ENCODE measurements at regions not wholly inside any gene's neighbourhood (a gene's known extent, or its start where the extent isn't known, plus 50 kb on each side); places are given as distances from the start of the nearest gene placed in this dataset.

- Histone ChIP-seq H3K9me3 (ENCODE audit: low read depth, low read length, poor library complexity, severe bottlenecking) (no peaks in the 10 kb centered on the region), H3K27me3 (replicated peaks; ENCODE audit: insufficient read depth, low read depth, low read length, poor library complexity) (no peaks in the 10 kb centered on the region), H3K4me1 (ENCODE audit: insufficient read depth, low read length, poor library complexity, severe bottlenecking) (peaks cover 86% of the 10 kb centered on the region), H3K27ac (ENCODE audit: low read depth, low read length, poor library complexity, severe bottlenecking) (peak overlapping the region; percentile 94), H3K36me3 (ENCODE audit: insufficient read depth, low read length, poor library complexity, severe bottlenecking) (peaks cover 23% of the 10 kb centered on the region), H3K4me3 (ENCODE audit: low read depth, low read length, poor library complexity, severe bottlenecking) (no peak overlapping the region)
- BruUV-seq (replicated peaks) = no TSS peak
- CTCF ChIA-PET = no interaction called here
- TF ChIP-seq EZH2 (IDR thresholded peaks at IDR 0.05; ENCODE audit: borderline replicate concordance, low read depth, low read length, poor library complexity, severe bottlenecking) = no peak
- TF ChIP-seq CTCF (conservative IDR thresholded peaks at IDR 0.05; ENCODE audit: low read depth, low read length) = no peak
- intact Hi-C loops (cut with micrococcal nuclease; ENCODE audit: unreplicated experiment) = loop anchor here (5.0 to 10.0 kb wide), 3 partner anchors 115 to 575 kb away; no protein-coding TSS in a partner anchor
- no peak for DNase-seq (ENCODE audit: low spot score)
- POLR2A ChIA-PET (ENCODE audit: low non-redundant PET) = no interaction called here
Observed at GRCh38 chr1:198889749-198890148, 250.9 kb downstream of the PTPRC start.

GRCh38 chr1:198890214-198890930 is 251.5 kb downstream of the PTPRC start:
- peak overlapping the region; percentile 94 for H3K27ac ChIP-seq (ENCODE audit: low read depth, low read length, poor library complexity, severe bottlenecking)
- CTCF ChIA-PET = no interaction called here
- no peak for DNase-seq (ENCODE audit: low spot score)
- POLR2A ChIA-PET (ENCODE audit: low non-redundant PET) = no interaction called here
- no peak overlapping the region for H3K4me3 ChIP-seq (ENCODE audit: low read depth, low read length, poor library complexity, severe bottlenecking)
- peaks cover 25% of the 10 kb centered on the region for H3K36me3 ChIP-seq (ENCODE audit: insufficient read depth, low read length, poor library complexity, severe bottlenecking)
- intact Hi-C loops (cut with micrococcal nuclease; ENCODE audit: unreplicated experiment) = loop anchor here (5.0 to 10.0 kb wide), 3 partner anchors 116 to 574 kb away; no protein-coding TSS in a partner anchor
- no TSS peak for BruUV-seq (replicated peaks)
- H3K27me3 ChIP-seq (replicated peaks; ENCODE audit: insufficient read depth, low read depth, low read length, poor library complexity) = no peaks in the 10 kb centered on the region
- no peaks in the 10 kb centered on the region for H3K9me3 ChIP-seq (ENCODE audit: low read depth, low read length, poor library complexity, severe bottlenecking)
- H3K4me1 ChIP-seq (ENCODE audit: insufficient read depth, low read length, poor library complexity, severe bottlenecking) = peaks cover 90% of the 10 kb centered on the region
- TF ChIP-seq CTCF (conservative IDR thresholded peaks at IDR 0.05; ENCODE audit: low read depth, low read length) (no peak), EZH2 (IDR thresholded peaks at IDR 0.05; ENCODE audit: borderline replicate concordance, low read depth, low read length, poor library complexity, severe bottlenecking) (no peak)

GRCh38 chr1:198892065-198892464 is 253.2 kb downstream of the PTPRC start:
- CTCF ChIA-PET = no interaction called here
- POLR2A ChIA-PET (ENCODE audit: low non-redundant PET) = no interaction called here
- H3K4me3 ChIP-seq (ENCODE audit: low read depth, low read length, poor library complexity, severe bottlenecking) = peak overlapping the region; percentile 4

More at GRCh38 chr1:198892065-198892464, 253.2 kb downstream of the PTPRC start:
- Histone ChIP-seq H3K4me1 (ENCODE audit: insufficient read depth, low read length, poor library complexity, severe bottlenecking) (peaks cover 97% of the 10 kb centered on the region), H3K27me3 (replicated peaks; ENCODE audit: insufficient read depth, low read depth, low read length, poor library complexity) (no peaks in the 10 kb centered on the region), H3K27ac (ENCODE audit: low read depth, low read length, poor library complexity, severe bottlenecking) (peak overlapping the region; percentile 94), H3K36me3 (ENCODE audit: insufficient read depth, low read length, poor library complexity, severe bottlenecking) (peaks cover 39% of the 10 kb centered on the region), H3K9me3 (ENCODE audit: low read depth, low read length, poor library complexity, severe bottlenecking) (no peaks in the 10 kb centered on the region)
- TF ChIP-seq CTCF (conservative IDR thresholded peaks at IDR 0.05; ENCODE audit: low read depth, low read length) (no peak), EZH2 (IDR thresholded peaks at IDR 0.05; ENCODE audit: borderline replicate concordance, low read depth, low read length, poor library complexity, severe bottlenecking) (no peak)
- no TSS peak for BruUV-seq (replicated peaks)
- intact Hi-C loops (cut with micrococcal nuclease; ENCODE audit: unreplicated experiment) = loop anchor here (2.0 to 10.0 kb wide), 4 partner anchors 117 to 573 kb away; no protein-coding TSS in a partner anchor
- peak; percentile 97 for DNase-seq (ENCODE audit: low spot score)

All from A673 (cell line).